GM21423 (cell line): ENCODE measurements at regions not wholly inside any gene's neighbourhood (a gene's known extent, or its start where the extent isn't known, plus 50 kb on each side); places are given as distances from the start of the nearest gene placed in this dataset.

Experiments
- ATAC-seq: cut with Tn5 transposase; IDR thresholded peaks from one replicate; pipeline ENCODE4 v1.9.1; 2021; ENCODE audit warnings: mild to moderate bottlenecking, moderate library complexity; ENCODE audit not compliant: unreplicated experiment

DNA sequence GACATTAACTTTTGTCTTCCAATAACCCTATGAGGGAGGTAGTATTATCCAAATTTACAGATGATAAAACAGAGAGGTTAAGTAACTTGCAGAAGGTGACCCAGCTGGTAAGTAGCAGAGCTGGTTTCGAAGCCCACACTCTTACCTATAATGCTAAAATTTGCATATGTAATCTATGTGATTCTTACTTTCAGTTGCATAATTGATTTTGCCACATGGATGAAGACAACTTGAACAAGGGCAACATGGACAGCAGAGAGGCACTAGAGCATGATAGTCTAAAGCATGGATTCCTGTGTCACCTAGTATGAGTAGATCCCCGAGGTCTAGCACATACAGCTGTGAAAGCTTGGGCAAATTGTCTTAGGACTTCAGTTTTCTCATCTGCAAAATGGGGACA, 117.6 kb upstream of the DTNBP1 start:
- ATAC-seq, result no peak

DNA sequence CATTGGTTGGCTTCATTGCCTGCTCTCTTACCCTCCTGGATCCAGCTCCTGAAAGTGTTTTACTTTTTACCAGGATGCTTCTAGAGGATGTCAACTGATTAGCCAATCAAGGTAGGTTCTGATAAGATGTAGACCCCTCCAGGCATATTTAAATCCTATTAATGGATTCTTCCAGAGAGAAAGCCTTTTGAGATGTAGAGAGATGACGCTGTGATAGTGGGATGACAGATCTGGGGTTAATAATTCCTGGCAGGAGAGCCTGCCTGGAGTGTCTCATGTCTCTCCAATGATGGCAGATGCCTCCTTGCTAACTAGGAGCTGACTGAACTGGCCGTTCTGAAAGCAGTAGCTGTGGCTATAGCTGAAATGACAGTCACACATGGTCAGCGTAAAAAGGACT, 116.9 kb upstream of the DTNBP1 start:
- no peak for ATAC-seq

DNA sequence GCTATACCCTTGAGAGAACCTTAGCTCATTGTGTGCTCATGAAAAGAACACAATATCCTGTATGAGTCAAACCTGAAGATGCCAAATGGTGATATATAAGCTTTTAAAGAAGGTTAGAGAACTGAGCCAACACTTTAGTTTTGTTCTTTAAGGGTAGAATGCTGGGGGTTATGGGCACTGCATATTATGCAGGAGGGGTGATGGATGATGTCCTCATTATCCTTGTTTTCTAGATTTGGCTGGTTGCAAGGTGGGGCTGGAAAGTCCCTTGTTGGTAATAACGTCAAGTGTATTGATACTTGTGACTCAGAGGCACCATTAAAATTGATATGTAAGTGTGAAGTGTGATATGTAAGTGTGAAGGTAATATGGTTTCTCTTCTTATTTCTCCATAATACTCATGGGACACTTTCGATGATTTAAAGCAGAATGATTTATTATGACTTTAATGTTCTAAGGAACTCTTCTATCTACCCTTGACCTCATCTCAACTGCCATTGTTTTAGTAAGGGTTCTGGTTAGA, 113.7 kb upstream of the DTNBP1 start:
- ATAC-seq, result no peak

DNA sequence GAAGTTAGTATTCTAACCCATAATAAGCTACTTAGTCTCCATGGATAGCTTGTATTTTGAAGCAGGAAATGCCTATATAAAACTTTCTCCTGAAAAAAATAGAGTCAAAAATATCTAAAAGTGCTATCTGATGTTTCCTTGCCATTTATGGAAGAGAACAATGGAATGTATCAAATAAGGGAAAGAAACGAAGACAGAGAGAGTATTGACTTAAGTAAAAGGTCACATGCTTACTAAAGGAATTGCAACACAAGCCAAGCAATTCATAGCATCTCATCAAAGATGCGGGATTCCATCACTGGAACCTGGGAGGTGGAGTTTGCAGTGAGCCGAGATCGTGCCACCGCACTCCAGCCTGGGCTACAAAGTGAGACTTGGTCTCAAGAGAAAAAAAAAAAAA, 112.9 kb upstream of the DTNBP1 start:
- no peak for ATAC-seq

DNA sequence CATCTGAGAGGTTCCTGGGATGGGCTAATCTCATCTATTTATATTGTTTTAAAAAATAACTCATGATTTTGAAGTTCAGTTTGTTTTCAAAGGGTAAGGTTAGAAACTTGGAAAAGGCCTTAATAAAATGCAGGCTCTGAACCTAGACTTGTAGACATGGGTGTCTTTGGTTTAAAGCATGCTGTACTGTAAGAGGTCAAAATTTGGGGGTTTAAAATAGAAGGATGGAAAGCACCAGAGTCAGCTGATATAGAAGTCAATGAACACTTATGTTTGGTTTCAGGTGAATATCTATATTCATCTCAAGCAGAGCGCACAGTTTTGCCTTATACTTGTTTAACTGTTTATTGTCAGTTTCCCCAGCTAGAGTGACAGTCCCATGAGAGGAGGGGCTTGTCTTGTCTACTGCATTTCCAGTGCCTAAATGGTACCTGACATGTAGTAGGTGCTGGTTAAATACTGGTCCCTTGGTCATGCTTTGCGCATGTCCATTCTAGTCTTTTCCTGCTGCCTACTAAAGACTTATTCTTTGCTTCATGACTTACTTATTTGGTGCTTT, 112.3 kb upstream of the DTNBP1 start:
- no peak for ATAC-seq

DNA sequence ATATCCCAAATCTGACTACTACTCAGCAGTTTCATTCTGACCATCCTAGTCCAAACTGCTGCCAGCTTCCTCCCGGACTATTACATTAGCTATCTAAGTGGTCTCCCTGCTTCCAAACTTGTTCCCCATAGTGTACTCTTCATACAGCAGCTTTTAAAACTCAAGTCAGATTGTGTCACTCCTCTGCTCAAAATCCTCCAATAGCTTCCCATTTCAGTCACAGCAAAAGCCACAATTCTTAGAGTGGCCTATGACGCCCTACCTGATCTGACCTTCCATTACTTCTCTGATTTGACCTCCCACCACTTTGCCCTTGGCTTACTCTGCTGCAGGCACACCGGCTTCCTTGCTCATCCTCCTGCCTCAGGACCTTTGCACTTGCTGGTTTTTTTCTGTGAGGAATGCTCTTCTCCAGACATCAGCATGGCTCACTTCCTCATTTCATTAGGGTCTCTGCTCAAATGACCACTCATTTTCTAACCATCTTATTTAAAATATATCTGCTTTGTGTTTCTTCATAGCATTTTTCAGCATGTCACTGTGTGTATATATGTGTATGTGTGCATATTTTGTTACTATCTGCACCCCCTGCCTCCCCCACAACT, 111.1 kb upstream of the DTNBP1 start:
- no peak for ATAC-seq

DNA sequence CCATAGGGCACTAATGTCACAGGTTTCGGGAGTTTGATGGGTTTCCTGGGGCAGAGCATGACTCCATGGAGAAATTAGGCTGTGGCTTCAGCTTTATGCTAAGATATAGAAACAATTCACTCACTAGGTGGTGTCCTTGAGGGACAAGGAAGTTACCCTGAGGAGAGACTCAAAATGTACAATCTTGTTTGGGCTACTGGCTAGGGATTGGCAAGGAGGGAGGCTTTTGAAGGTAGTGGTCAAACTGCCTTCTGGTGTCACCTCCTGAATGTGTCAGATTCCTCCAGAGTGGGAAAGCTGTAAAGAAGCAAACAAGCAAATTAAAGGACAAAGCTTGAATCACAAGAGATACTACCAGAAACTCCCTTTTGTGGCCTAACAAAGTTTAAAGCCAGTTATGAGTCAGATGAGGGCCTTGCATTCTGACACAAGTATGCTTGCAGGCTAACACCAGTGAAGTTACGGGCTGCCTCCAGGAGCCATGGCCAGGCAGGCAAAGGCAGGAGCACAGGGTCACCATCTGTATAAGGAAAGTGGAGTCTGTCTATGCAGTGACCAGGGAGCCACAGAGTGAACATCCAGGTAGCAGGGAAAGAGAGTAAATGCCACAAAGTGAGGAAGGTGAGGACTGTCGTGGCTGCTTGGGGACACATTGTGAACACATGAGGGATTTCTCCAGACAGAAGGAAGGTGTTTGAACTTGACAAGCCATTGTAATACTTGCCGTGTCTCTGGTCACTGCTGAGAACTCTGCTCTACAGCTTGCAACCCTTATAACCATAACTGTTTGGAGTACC, 107.7 kb upstream of the DTNBP1 start:
- ATAC-seq, result peak; percentile 71

DNA sequence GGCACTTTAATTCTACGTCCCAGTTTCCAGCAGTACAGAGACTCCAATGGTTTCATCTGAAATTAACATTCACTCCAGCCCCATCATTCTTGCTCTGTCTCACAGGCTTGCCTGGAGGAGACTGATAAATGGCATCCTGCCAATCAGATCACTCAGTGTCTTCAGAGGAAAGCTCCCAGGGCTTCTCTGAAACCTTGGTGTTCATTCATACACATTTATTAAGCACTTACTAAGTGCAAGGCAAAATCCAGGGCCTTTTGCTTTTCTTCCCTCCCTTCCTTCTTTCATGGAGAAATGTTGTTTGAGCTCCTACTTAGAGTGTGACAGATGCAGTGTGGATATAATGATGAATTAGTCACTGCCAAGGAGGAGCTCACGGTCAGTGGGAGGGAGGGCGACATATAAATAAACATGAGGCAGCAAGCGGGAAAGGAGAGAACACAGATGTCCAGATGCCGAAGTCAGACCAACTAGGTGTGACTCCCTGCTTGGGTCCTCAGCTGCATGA, 106.7 kb upstream of the DTNBP1 start:
- ATAC-seq, result no peak

DNA sequence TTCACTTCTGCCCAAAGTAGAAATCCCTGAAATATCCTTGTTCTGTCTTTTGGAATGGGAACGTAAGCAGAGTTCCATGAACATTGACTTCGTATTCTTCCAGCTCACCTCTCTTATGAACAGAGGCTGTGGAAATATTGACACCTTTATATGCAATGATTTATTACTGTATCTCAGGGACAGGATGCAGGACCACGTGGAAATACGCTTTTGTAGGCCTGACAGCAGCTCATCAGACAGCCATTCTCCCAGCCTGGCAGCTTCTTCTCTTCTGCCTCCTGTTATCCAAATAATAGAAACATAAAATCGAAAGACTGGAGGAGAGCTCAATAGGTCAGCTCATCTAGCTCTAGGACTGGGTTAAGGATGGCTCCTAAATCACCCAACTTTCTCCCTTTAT, 106.2 kb upstream of the DTNBP1 start:
- ATAC-seq, result no peak

DNA sequence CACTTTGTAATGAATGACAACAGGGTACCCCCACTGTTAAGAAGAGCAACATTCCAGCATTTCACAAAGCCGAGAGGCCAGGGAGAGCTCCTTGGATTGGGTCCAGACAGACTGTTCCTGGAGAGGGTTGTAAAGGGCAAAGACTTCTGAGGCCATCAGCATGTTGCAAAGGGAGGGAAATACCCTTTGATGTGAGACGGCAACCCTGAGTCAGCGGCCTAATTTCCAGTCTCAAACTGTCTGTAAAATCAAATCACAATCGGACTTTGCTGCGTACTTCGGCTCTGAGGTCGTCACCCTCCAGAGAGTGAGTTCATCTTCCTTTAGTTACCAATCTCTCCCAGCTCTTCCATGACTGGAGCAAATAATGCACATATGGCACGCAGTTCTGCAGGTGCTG, 101.0 kb upstream of the DTNBP1 start:
- ATAC-seq, result no peak

DNA sequence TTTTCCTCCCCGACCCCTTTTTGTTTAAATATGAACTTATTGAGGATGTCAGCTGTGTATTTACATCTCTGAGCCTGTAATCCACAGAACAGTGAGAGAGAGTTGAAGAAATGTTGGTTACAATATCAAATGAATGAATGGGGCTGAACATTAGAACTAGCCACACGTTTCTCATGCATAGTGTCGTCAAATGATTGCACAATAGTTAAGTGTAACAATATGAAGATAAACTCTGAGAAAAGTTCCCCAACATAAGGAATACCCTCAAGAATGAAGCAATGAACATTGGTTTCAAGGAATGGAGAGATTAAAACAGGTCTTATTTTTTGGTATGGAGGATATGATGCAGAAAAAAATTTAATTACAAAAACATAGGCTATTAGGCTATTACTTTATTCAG, 100.5 kb upstream of the DTNBP1 start:
- no peak for ATAC-seq

DNA sequence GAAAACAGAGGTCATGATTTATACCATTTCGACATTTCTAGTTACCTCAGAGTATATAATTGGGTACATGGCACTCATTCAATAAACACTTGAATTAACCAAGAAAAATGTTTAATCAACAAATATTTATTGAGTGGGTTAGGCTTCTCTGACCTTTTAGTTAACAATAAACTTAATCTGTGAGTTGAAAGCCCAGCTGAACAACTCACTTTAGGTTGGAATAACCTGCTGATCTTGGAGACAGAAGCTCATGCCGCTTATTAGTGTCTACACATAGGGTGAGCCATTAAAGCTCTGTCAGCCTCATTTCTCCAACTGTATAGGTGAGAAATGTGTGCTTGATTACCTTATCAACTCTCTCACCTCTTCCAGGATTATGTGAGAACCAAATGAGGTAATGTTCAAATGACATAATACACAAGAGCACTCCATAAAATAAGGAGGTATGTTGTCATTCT, 98.2 kb upstream of the DTNBP1 start:
- no peak for ATAC-seq

DNA sequence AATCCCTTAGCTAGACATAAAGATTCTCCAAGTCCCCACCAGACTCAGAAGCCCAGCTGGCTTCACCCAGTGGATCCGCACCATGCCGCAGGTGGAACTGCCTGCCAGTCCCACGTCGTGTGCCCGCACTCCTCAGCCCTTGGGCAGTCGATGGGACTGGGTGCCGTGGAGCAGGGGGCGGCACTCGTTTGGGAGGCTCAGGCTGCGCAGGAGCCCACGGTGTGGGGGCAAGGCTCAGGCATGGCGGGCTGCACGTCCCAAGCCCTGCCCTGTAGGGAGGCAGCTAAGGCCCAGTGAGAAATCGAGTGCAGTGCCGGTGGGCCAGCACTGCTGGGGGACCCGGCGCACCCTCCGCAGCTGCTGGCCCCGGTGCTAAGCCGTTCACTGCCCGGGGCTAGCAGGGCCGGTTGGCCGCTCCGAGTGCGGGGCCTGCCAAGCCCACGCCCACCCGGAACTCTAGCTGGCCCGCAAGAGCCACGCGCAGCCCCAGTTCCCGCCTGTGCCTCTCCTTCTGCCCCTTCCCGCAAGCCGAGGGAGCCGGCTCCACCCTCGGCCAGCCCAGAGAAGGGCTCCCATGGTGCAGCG, 95.9 kb upstream of the DTNBP1 start:
- ATAC-seq, result no peak

DNA sequence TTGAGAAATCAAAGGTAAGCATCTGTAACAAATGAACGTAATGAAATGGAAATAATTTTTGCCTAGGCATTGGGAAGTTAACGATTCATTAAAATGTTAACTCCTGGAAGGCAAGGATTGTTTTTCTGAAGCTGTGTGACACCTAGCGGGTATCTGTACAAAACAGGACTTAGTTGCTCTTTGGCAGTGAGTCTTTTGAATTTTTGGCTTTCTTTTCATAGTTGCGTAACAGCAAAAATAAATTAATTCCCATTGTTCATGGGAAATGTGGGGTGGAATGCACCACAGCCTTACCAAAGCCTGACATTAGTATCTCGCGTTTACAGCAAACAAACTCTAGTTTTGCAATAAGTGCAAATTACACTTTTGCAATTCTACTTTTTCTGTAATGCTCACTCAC, 92.7 kb upstream of the DTNBP1 start:
- no peak for ATAC-seq

DNA sequence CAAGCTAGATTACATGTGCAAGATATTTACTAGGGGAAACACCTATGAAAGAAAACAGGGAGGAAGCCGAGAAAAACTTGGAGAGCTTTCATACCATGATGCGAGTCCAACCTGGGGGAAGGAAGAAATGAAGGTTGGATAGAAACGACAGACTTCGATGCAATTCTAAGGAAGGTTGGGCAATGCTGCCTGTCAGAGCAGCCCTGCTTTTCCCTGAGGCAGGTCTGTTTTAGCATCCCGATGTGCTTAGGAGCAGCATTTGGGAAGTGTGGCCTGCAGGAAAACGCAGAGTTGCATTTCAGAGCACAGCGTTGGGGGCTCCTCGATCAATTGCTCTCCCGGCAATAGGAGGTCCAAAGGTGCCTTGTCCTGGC, 91.9 kb upstream of the DTNBP1 start:
- no peak for ATAC-seq

DNA sequence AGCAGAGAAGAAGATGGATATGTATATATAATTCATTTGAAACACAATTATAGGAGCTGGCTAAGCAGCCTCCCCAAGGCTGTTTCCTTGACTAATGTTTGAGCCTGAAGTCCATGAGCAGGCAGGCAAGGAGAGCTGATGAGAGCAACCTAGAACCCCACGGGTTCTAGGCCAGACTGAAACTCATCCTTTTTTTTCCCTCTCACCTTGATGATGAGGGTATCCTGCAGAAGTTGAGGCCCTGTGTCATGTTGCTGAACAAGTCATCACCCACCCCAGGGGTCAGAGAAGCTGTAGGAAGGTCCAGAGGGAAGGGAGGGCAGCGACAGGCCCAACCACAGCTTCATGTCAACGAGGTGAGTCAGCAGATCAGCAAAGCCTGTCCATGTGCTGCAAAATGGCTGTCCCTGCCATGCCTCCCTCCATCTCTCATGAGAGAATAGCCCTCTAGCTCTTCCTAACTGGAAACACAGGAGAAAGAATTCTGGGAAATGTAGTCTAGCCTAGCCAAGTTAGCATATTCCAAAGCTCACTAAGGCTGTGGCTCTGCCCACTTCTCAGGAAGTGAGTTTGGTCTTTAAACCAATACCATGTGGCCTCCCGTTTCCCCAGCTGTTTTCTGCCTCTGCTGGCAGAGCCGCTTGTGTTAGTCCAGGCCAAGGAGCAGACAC, 91.3 kb upstream of the DTNBP1 start:
- ATAC-seq, result no peak

DNA sequence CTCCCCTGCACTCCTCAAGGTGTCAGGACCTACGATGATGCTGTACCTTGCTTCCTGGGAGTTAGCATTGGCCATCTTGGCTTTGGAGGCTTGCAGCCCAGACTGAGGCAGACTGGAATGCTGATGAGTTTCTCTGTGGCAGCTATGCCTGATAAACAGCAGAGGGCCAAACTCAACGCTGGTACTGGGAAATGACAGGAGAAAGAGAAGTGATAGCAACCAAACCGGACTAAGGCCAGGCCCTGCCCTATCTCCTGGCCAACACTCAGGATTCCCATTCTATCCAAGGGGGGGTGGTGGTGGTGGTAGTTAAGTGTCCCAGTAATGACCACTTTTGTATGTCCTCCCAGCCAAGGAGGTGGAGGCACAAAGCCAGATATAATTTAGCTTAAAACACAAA, 90.0 kb upstream of the DTNBP1 start:
- ATAC-seq, result no peak

DNA sequence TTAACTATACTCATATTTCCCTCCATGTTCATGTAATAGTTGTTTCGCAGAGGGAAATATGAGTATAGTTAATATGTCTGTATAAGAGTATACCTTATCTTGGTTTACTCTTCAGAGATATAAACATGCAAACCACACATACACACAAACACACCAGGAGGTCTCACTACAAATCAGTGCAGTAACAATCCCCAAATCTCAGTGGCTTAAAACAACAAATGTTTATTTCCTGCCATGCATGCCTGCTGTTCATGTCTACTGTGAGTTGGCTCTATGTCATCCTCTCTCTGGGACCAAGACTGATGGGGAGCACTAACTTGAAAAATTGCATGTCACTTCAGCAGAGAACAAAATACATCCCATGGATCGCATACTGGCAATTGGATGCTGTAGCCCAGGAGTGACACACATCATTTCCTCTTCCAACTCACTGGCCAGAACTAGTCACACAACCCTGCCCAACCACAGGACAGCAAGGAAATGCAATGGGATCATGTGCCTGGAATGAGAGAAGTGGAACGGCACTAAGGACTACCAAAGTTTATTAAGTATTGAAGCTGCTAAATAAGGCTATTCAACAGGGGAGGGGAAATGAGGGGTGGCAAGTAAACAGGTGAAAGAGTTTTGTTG, 89.0 kb upstream of the DTNBP1 start:
- no peak for ATAC-seq

DNA sequence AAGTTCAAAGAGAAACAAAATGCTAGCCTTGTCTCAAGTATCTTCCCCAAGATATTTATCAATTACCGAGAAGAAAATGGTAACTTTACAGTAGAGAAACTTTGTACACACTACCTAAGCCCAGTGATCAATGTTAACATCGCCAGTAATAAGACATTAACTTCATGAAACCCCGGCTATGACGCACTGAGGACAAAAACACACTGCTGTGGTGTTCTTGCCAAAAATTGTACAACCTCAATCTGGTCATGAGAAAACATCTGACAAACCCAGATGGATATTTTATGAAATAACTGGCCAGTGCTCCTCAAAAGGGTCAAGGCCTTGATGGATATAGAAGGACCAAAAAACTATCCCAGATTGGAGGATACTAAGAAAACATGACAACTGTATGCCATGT, 85.5 kb upstream of the DTNBP1 start:
- ATAC-seq, result no peak

DNA sequence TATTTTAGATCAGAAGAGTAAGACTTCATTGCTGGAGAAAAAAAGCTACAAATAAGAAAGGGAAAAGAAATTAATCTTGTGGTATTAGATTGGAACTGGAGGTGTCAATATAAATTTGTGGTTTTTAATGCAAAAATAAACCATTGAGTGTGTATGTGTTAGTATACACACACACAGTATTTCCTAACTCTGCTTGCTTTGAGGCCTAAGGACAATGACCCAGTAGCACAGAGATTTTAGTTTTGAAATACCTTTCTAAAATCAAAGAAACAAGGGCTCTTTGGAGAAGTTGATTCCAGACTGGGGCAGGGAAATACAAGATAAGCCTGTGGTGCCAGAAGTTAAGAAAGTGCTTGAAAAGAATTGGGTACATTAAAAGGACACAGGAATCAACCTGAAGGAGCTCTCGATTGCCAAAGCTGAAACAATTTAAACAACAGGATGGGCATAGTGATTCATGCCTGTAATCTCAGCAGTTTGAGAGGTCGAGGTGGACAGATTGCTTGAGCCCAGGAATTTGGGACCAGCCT, 84.6 kb upstream of the DTNBP1 start:
- ATAC-seq, result no peak
